ENCODE measurements at regions not wholly inside any gene's neighbourhood (a gene's known extent, or its start where the extent isn't known, plus 50 kb on each side); places are given as distances from the start of the nearest gene placed in this dataset.

GRCh38 chr12:9404469-9405260 is 196.5 kb upstream of the PZP start (continued):
- TF ChIP-seq MLXIP (CRISPR knock-in tag; IDR thresholded peaks at IDR 0.05; ENCODE audit: borderline replicate concordance) (no peak), ZNF782 (CRISPR knock-in tag; IDR thresholded peaks at IDR 0.05; ENCODE audit: borderline replicate concordance) (no peak), ZBTB3 (CRISPR knock-in tag; IDR thresholded peaks at IDR 0.05; ENCODE audit: borderline replicate concordance, low read depth) (no peak), TMF1 (CRISPR knock-in tag; IDR thresholded peaks at IDR 0.05; ENCODE audit: low read depth) (no peak), ZNF891 (CRISPR knock-in tag; IDR thresholded peaks at IDR 0.05) (no peak), SNAPC5 (CRISPR knock-in tag; IDR thresholded peaks at IDR 0.05; ENCODE audit: borderline replicate concordance) (no peak), ZNF260 (CRISPR knock-in tag; IDR thresholded peaks at IDR 0.05; ENCODE audit: borderline replicate concordance, low read depth) (no peak), RFX5 (IDR thresholded peaks at IDR 0.05; ENCODE audit: low read depth, low read length) (no peak), SNAI1 (CRISPR knock-in tag; IDR thresholded peaks at IDR 0.05; ENCODE audit: borderline replicate concordance) (no peak), ZNF556 (CRISPR knock-in tag; IDR thresholded peaks at IDR 0.05; ENCODE audit: borderline replicate concordance) (no peak)
